GM19467 (cell line): ENCODE measurements at regions not wholly inside any gene's neighbourhood (a gene's known extent, or its start where the extent isn't known, plus 50 kb on each side); places are given as distances from the start of the nearest gene placed in this dataset.

Source experiments
- ATAC-seq: cut with Tn5 transposase; IDR thresholded peaks from one replicate; pipeline ENCODE4 v1.9.1; 2021; ENCODE audit warnings: mild to moderate bottlenecking, moderate library complexity; ENCODE audit not compliant: unreplicated experiment

DNA sequence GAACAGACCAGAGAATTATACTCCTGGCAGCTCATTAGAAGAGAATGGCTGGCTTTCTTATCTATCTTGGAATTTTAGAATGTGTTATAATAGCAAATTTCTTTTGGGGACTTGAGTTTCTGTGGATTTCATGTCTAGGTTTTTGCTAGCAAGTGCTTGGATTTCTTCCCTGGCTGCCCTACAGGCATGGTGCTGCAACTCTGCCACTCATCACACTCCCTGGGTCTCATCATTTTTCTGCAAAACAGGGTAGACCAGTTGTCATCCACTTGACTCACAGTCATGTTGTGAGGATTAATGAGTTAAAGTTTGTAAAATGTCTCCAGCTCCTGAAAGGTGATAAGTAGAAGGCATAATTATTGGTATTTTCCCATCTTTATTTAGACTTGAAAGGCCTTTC lies 60.7 kb upstream of the LCORL start:
- no peak for ATAC-seq

DNA sequence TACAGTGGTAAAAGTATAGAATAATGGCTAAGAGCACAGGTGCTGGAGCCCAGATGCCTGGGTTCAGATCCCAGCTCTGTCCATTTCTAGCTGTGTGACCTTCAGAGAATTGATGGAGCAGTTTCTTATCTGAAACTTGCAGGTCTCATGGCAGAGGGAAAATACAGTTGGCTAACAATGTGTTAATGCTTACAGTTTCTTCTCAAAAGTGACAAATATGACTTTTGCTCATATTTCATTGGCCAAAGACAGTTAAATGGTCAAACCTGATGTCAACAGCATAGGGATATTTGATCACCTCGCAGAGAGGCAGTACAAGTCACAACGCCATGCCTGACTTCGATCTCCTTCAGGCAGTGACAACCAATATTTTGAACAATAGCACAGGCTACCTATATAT lies 60.2 kb upstream of the LCORL start:
- ATAC-seq, result no peak

DNA sequence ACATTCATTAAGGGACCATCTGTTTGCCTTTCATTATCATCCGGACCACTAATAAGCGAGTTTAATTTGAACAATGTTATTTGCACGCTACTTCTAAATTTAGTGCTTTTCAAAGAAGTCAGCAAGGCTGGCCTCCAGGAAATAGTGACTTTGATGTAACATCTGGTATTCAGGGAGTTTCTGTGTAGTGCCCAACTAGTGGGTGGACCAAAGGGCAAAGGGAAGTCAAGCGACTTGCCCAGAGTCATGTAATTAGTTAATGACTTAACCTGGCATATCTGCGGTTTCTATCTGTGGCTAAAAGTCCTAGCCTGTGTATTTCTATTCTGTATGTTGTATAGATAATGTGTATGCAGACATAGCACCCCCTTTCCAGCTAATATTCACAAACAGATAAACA lies 56.3 kb upstream of the LCORL start:
- ATAC-seq, result peak; percentile 70

DNA sequence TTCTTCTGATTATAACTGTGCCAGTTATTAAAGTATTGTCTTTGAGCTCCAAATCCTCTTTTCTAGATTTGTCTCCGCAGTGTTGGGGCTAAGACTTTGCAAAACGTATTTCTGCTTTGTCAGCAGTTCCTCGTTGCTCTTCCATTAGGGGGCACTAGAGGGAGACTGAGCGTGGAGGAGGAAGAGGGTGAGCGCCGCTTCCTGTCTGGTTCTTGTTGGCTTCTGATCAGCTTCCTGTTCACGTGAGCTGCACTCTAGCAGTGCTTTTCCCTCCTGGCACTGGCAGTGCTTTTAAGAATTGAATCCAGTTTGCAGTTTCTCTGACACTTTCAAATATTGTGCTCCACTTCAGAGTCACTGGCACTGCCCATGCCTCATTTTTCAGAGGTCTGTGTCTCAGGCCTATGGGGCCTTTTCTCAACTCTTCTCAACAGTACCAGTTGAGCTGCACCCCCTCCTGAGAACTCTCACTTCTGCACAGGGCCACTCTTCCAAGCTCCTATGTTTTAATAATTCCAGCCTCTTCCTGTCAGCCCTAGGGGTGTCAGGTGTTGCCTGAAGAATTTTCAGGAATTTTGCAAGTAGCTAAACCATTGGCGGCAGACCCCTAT lies 54.4 kb upstream of the LCORL start:
- ATAC-seq, result no peak

DNA sequence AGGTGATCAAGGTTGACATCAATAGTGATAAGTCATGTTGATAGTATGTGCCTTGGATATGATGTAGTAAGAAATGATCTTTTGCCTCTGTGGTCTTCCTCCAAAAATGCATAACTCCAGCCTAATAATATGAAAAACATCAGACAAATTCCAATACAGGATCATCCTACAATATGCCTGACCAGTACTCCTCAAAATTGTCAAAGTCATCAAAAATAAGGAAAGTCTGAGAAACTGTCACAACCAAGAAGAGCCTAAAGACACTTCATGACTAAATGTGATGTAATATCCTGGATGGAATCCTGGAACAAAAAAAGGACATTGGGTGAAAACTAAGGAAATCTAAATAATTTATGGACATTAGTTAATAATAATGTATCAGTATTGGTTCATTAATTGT lies 50.3 kb upstream of the LCORL start:
- ATAC-seq, result no peak
